ENCODE measurements at regions not wholly inside any gene's neighbourhood (a gene's known extent, or its start where the extent isn't known, plus 50 kb on each side); places are given as distances from the start of the nearest gene placed in this dataset.

GRCh38 chr6:16978686-16979085, 123.2 kb upstream of the STMND1 start:
- DNase-seq (ENCODE audit: extremely low read depth in 1 of 2, low read depth in 1 of 2): no peak

- DNase-seq (ENCODE audit: extremely low read depth in 1 of 2, low read depth in 1 of 2): no peak
These were observed 125.3 kb upstream of the STMND1 start for GRCh38 chr6:16976385-16977183.

- no peak for DNase-seq (ENCODE audit: extremely low read depth in 1 of 2, low read depth in 1 of 2)
These were observed 127.0 kb upstream of the STMND1 start for GRCh38 chr6:16974704-16975359.

- no peak for DNase-seq (ENCODE audit: extremely low read depth in 1 of 2, low read depth in 1 of 2)
These were observed 127.5 kb upstream of the STMND1 start for GRCh38 chr6:16974387-16974673.

GRCh38 chr6:16973545-16974386, 128.1 kb upstream of the STMND1 start:
- no peak for DNase-seq (ENCODE audit: extremely low read depth in 1 of 2, low read depth in 1 of 2)

- DNase-seq (ENCODE audit: extremely low read depth in 1 of 2, low read depth in 1 of 2): no peak
These were observed 128.8 kb upstream of the STMND1 start for GRCh38 chr6:16973051-16973450.

GRCh38 chr6:16972535-16972934, 129.3 kb upstream of the STMND1 start:
- no peak for DNase-seq (ENCODE audit: extremely low read depth in 1 of 2, low read depth in 1 of 2)

GRCh38 chr6:16969699-16970655, 131.9 kb upstream of the STMND1 start:
- no peak for DNase-seq (ENCODE audit: extremely low read depth in 1 of 2, low read depth in 1 of 2)

- DNase-seq (ENCODE audit: extremely low read depth in 1 of 2, low read depth in 1 of 2): no peak
These were observed 133.7 kb upstream of the STMND1 start for GRCh38 chr6:16968101-16968500.

GRCh38 chr6:16967470-16967817, 134.4 kb upstream of the STMND1 start:
- no peak for DNase-seq (ENCODE audit: extremely low read depth in 1 of 2, low read depth in 1 of 2)

- no peak for DNase-seq (ENCODE audit: extremely low read depth in 1 of 2, low read depth in 1 of 2)
These were observed 134.9 kb upstream of the STMND1 start for GRCh38 chr6:16966791-16967469.

- DNase-seq (ENCODE audit: extremely low read depth in 1 of 2, low read depth in 1 of 2): no peak
These were observed 136.2 kb upstream of the STMND1 start for GRCh38 chr6:16965689-16966088.

- peak; percentile 12 to 35 for DNase-seq (ENCODE audit: extremely low read depth in 1 of 2, low read depth in 1 of 2)
These were observed 137.0 kb upstream of the STMND1 start for GRCh38 chr6:16964553-16965499.

GRCh38 chr6:16961577-16961976, 140.3 kb upstream of the STMND1 start:
- no peak for DNase-seq (ENCODE audit: extremely low read depth in 1 of 2, low read depth in 1 of 2)

GRCh38 chr6:16959789-16960188, 142.1 kb upstream of the STMND1 start:
- no peak for DNase-seq (ENCODE audit: extremely low read depth in 1 of 2, low read depth in 1 of 2)

GRCh38 chr6:16956361-16956760, 145.5 kb upstream of the STMND1 start:
- no peak for DNase-seq (ENCODE audit: extremely low read depth in 1 of 2, low read depth in 1 of 2)

GRCh38 chr6:16955899-16956298, 146.0 kb upstream of the STMND1 start:
- no peak for DNase-seq (ENCODE audit: extremely low read depth in 1 of 2, low read depth in 1 of 2)

- DNase-seq (ENCODE audit: extremely low read depth in 1 of 2, low read depth in 1 of 2): no peak
These were observed 147.9 kb upstream of the STMND1 start for GRCh38 chr6:16953905-16954304.

GRCh38 chr6:16953446-16953845, 148.4 kb upstream of the STMND1 start:
- DNase-seq (ENCODE audit: extremely low read depth in 1 of 2, low read depth in 1 of 2): no peak

Measured in activated CD8-positive, alpha-beta memory T cell treated with anti-CD3 and anti-CD28 coated beads for 1 hour (primary cell).